IPS-15b (cell line): ENCODE measurements at regions not wholly inside any gene's neighbourhood (a gene's known extent, or its start where the extent isn't known, plus 50 kb on each side); places are given as distances from the start of the nearest gene placed in this dataset.

Source experiments
- H3K27me3 ChIP-seq: one replicate; pipeline ENCODE4 v1.6.1; 2013; ENCODE audit warnings: low read length; ENCODE audit not compliant: control insufficient read depth, insufficient read depth
- H3K36me3 ChIP-seq: one replicate; pipeline ENCODE4 v1.6.1; 2013; ENCODE audit warnings: low read length; ENCODE audit not compliant: control insufficient read depth, insufficient read depth
- H3K4me1 ChIP-seq: one replicate; pipeline ENCODE4 v1.6.1; 2013; ENCODE audit warnings: mild to moderate bottlenecking, low read length; ENCODE audit not compliant: control insufficient read depth, insufficient read depth
- H3K4me3 ChIP-seq: one replicate; pipeline ENCODE4 v1.5.1; 2013; ENCODE audit warnings: low read depth, low read length
- H3K9ac ChIP-seq: one replicate; pipeline ENCODE4 v1.6.1; 2013; ENCODE audit warnings: low read depth, mild to moderate bottlenecking, low read length
- H3K9me3 ChIP-seq: one replicate; pipeline ENCODE4 v1.6.1; 2013; ENCODE audit warnings: mild to moderate bottlenecking, low read length; ENCODE audit not compliant: control insufficient read depth, insufficient read depth

- H3K36me3 ChIP-seq, result no peaks in the 10 kb centered on the region
- no peaks in the 10 kb centered on the region for H3K27me3 ChIP-seq
- H3K4me3 ChIP-seq, result no peak overlapping the region
- H3K9me3 ChIP-seq, result no peaks in the 10 kb centered on the region
- H3K9ac ChIP-seq, result no peak overlapping the region
- H3K4me1 ChIP-seq, result peaks cover 2% of the 10 kb centered on the region
Measured at GRCh38 chr10:75347186-75347585, 54.4 kb downstream of the ZNF503 start.

GRCh38 chr10:75345738-75346137 is 55.8 kb downstream of the ZNF503 start:
- Histone ChIP-seq H3K27me3 (no peaks in the 10 kb centered on the region), H3K36me3 (no peaks in the 10 kb centered on the region), H3K4me1 (peaks cover 4% of the 10 kb centered on the region), H3K9ac (no peak overlapping the region), H3K9me3 (no peaks in the 10 kb centered on the region), H3K4me3 (no peak overlapping the region)

- H3K27me3 ChIP-seq, result no peaks in the 10 kb centered on the region
- no peak overlapping the region for H3K9ac ChIP-seq
- H3K4me1 ChIP-seq, result peaks cover 4% of the 10 kb centered on the region
- no peaks in the 10 kb centered on the region for H3K9me3 ChIP-seq
- H3K4me3 ChIP-seq, result no peak overlapping the region
- no peaks in the 10 kb centered on the region for H3K36me3 ChIP-seq
Measured at GRCh38 chr10:75344170-75344569, 57.4 kb downstream of the ZNF503 start.

DNA sequence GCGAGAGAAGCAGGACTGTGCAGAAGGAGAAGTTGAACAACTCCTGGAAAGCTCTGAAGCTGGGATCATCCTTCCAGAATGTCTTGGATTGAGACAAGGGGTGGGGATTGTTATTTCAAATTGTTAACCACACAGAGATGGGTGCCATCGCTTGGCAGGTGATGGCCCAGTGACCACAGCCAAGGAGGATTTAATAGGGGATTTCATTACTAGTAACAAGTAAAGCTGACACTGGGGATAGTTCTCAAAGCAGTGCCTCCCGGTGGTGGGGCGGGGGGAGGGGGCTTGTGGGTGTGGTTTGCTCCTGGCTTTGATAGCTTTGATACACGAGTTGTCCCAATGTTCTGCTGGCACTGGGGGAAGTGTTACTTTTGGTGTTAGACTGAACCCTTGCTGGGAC is 59.2 kb downstream of the ZNF503 start:
- peaks cover 4% of the 10 kb centered on the region for H3K4me1 ChIP-seq
- H3K36me3 ChIP-seq, result no peaks in the 10 kb centered on the region
- H3K4me3 ChIP-seq, result no peak overlapping the region
- no peaks in the 10 kb centered on the region for H3K27me3 ChIP-seq
- H3K9me3 ChIP-seq, result no peaks in the 10 kb centered on the region
- no peak overlapping the region for H3K9ac ChIP-seq

DNA sequence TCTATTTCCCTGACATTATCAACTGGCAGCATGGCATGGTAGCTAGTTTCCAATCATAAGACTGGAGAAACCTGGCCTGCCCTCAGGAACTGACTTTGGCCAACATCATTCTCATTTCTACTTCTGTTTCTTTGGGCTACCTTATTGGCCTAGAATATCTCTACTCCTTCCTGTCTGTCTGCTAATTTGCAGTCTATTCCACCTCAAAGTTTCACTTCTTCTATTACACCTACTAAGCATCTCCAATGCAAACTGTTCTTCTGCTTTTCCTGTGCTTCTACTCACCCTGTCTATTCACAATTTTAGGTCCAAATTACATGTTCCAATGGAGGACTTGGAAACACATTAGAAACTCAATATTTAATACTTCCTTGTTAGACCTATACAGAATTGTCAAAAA is 65.6 kb downstream of the ZNF503 start:
- H3K9ac ChIP-seq, result no peak overlapping the region

DNA sequence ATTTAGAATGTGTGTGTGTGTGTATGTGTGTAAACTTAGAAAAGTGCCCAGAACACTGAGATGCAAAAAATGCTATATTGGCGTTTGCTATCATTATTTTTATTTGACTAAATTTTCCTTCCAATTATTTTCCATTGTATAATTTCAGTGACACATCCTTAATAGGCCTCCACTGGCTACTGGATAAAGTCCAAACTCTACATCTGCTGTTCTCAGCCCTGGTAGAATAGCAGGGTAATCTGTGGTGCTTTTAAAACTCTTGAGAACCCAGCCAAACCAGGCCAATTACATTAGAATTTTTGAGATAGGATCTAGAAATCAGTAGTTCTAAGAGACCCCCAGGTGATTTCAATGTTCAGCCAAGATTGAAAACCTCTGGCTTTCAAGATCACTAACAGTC is 66.4 kb downstream of the ZNF503 start:
- H3K9ac ChIP-seq, result no peak overlapping the region

More for the DNA sequence above, 65.6 kb downstream of the ZNF503 start:
- H3K36me3 ChIP-seq, result no peaks in the 10 kb centered on the region
- no peak overlapping the region for H3K4me3 ChIP-seq
- no peaks in the 10 kb centered on the region for H3K4me1 ChIP-seq
- no peaks in the 10 kb centered on the region for H3K9me3 ChIP-seq
- no peaks in the 10 kb centered on the region for H3K27me3 ChIP-seq

GRCh38 chr10:75334720-75335119 is 66.8 kb downstream of the ZNF503 start:
- no peaks in the 10 kb centered on the region for H3K27me3 ChIP-seq
- no peaks in the 10 kb centered on the region for H3K9me3 ChIP-seq
- H3K4me3 ChIP-seq, result no peak overlapping the region
- H3K4me1 ChIP-seq, result no peaks in the 10 kb centered on the region
- no peak overlapping the region for H3K9ac ChIP-seq
- no peaks in the 10 kb centered on the region for H3K36me3 ChIP-seq

More for the DNA sequence above, 66.4 kb downstream of the ZNF503 start:
- Histone ChIP-seq H3K4me3 (no peak overlapping the region), H3K36me3 (no peaks in the 10 kb centered on the region), H3K4me1 (no peaks in the 10 kb centered on the region), H3K9me3 (no peaks in the 10 kb centered on the region), H3K27me3 (no peaks in the 10 kb centered on the region)

GRCh38 chr10:75332081-75332480 is 69.5 kb downstream of the ZNF503 start:
- Histone ChIP-seq H3K9ac (no peak overlapping the region), H3K9me3 (no peaks in the 10 kb centered on the region), H3K4me3 (no peak overlapping the region), H3K36me3 (no peaks in the 10 kb centered on the region), H3K4me1 (no peaks in the 10 kb centered on the region), H3K27me3 (no peaks in the 10 kb centered on the region)

DNA sequence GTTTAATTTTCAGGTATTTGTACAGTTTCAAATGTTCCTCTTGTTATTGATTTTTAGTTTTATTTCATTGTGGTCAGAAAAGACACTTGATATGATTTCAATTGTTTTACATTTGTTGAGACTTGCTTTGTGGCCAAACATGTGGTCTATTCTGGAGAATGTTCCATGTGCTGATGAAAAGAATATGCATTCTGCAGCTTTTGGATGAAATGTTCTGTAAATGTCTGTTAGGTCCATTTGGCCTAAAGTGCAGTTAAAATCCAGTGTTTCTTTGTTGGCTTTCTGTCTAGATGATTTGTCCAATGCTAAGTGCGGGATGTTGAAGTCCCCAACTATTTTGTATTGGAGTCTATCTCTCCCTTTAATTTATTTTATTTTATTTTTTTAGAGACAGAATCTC is 70.5 kb downstream of the ZNF503 start:
- Histone ChIP-seq H3K9me3 (no peaks in the 10 kb centered on the region), H3K4me3 (no peak overlapping the region), H3K9ac (no peak overlapping the region), H3K27me3 (no peaks in the 10 kb centered on the region), H3K4me1 (no peaks in the 10 kb centered on the region), H3K36me3 (no peaks in the 10 kb centered on the region)

GRCh38 chr10:75329190-75329745 is 72.3 kb downstream of the ZNF503 start:
- Histone ChIP-seq H3K27me3 (no peaks in the 10 kb centered on the region), H3K9me3 (no peaks in the 10 kb centered on the region), H3K4me1 (no peaks in the 10 kb centered on the region), H3K36me3 (no peaks in the 10 kb centered on the region), H3K9ac (no peak overlapping the region), H3K4me3 (no peak overlapping the region)

DNA sequence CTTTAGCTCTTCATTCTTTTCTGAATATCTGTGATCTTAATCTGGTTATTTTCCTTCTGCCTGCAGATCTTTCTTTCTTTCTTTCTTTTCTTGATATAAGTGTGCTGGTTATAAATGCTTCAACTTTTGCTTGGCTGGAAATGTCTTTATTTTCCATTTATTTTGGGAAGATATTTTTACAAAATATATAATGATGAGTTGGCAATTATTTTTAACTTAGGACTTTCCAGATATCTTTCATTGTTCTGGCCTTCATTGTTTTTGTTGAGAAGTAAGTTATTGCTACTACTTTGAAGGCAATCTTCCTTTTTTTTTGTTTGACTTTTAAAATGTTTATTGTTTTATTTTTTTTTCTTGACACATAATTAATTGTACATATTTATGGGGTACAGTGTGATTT is 75.3 kb downstream of the ZNF503 start:
- Histone ChIP-seq H3K36me3 (no peaks in the 10 kb centered on the region), H3K4me3 (no peak overlapping the region), H3K9ac (no peak overlapping the region), H3K4me1 (no peaks in the 10 kb centered on the region), H3K9me3 (no peaks in the 10 kb centered on the region), H3K27me3 (no peaks in the 10 kb centered on the region)

- Histone ChIP-seq H3K36me3 (no peaks in the 10 kb centered on the region), H3K9me3 (no peaks in the 10 kb centered on the region), H3K9ac (no peak overlapping the region), H3K4me1 (no peaks in the 10 kb centered on the region), H3K27me3 (no peaks in the 10 kb centered on the region), H3K4me3 (no peak overlapping the region)
Measured at GRCh38 chr10:75319274-75319673, 82.3 kb downstream of the ZNF503 start.
